ENCODE measurements at regions not wholly inside any gene's neighbourhood (a gene's known extent, or its start where the extent isn't known, plus 50 kb on each side); places are given as distances from the start of the nearest gene placed in this dataset.

GRCh38 chr16:51431517-51432241 is 280.6 kb upstream of the SALL1 start:
- Histone ChIP-seq H3K27ac (ENCODE audit: low read depth, low read length, poor library complexity, severe bottlenecking) (no peak overlapping the region), H3K79me2 (ENCODE audit: insufficient read depth, low read depth, low read length) (no peaks in the 10 kb centered on the region), H3K36me3 (ENCODE audit: insufficient read depth, low read length) (no peaks in the 10 kb centered on the region), H4K20me1 (ENCODE audit: insufficient read depth, low read length) (no peaks in the 10 kb centered on the region), H3K9me2 (ENCODE audit: insufficient read depth, low read length) (no peaks in the 10 kb centered on the region), H3K4me3 (ENCODE audit: low read depth, low read length, poor library complexity, severe bottlenecking) (no peak overlapping the region), H3K4me1 (ENCODE audit: insufficient read depth, low read length, poor library complexity, severe bottlenecking) (no peaks in the 10 kb centered on the region), H2AFZ (ENCODE audit: low read length) (no peak overlapping the region), H3K9me3 (ENCODE audit: low read length) (no peaks in the 10 kb centered on the region), H3K4me2 (ENCODE audit: low read length) (no peak overlapping the region)
- TF ChIP-seq EZH2phosphoT487 (IDR thresholded peaks at IDR 0.05; ENCODE audit: borderline replicate concordance, low read depth, low read length) (no peak), CTCF (conservative IDR thresholded peaks at IDR 0.05; ENCODE audit: low read length) (no peak)
- no peak for DNase-seq (ENCODE audit: low spot score)
- intact Hi-C loops (cut with micrococcal nuclease; ENCODE audit: unreplicated experiment): no loop called here
- CTCF ChIA-PET (ENCODE audit: unreplicated experiment): no interaction called here
- POLR2A ChIA-PET: interaction anchor here (0.6 kb wide), 1 partner anchor 142 kb away, joined by 6 read pairs; no protein-coding TSS in a partner anchor
- BruUV-seq (replicated peaks): no TSS peak

GRCh38 chr16:51430716-51431369 is 279.8 kb upstream of the SALL1 start:
- Histone ChIP-seq H3K36me3 (ENCODE audit: insufficient read depth, low read length) (no peaks in the 10 kb centered on the region), H3K4me2 (ENCODE audit: low read length) (no peak overlapping the region), H4K20me1 (ENCODE audit: insufficient read depth, low read length) (no peaks in the 10 kb centered on the region), H3K4me3 (ENCODE audit: low read depth, low read length, poor library complexity, severe bottlenecking) (no peak overlapping the region), H3K4me1 (ENCODE audit: insufficient read depth, low read length, poor library complexity, severe bottlenecking) (no peaks in the 10 kb centered on the region), H3K9me2 (ENCODE audit: insufficient read depth, low read length) (no peaks in the 10 kb centered on the region), H2AFZ (ENCODE audit: low read length) (no peak overlapping the region), H3K79me2 (ENCODE audit: insufficient read depth, low read depth, low read length) (no peaks in the 10 kb centered on the region), H3K27ac (ENCODE audit: low read depth, low read length, poor library complexity, severe bottlenecking) (no peak overlapping the region), H3K9me3 (ENCODE audit: low read length) (no peaks in the 10 kb centered on the region)
- POLR2A ChIA-PET: no interaction called here
- intact Hi-C loops (cut with micrococcal nuclease; ENCODE audit: unreplicated experiment): no loop called here
- TF ChIP-seq CTCF (conservative IDR thresholded peaks at IDR 0.05; ENCODE audit: low read length) (no peak), EZH2phosphoT487 (IDR thresholded peaks at IDR 0.05; ENCODE audit: borderline replicate concordance, low read depth, low read length) (no peak)
- DNase-seq (ENCODE audit: low spot score): no peak
- no TSS peak for BruUV-seq (replicated peaks)
- CTCF ChIA-PET (ENCODE audit: unreplicated experiment): no interaction called here

- ChIA-PET CTCF (ENCODE audit: unreplicated experiment) (no interaction called here), POLR2A (interaction anchor here (0.8 kb wide), 1 partner anchor 18 kb away, joined by 3 read pairs; no protein-coding TSS in a partner anchor)
- Histone ChIP-seq H3K9me3 (ENCODE audit: low read length) (no peaks in the 10 kb centered on the region), H3K36me3 (ENCODE audit: insufficient read depth, low read length) (no peaks in the 10 kb centered on the region), H3K79me2 (ENCODE audit: insufficient read depth, low read depth, low read length) (no peaks in the 10 kb centered on the region), H3K9me2 (ENCODE audit: insufficient read depth, low read length) (no peaks in the 10 kb centered on the region), H2AFZ (ENCODE audit: low read length) (no peak overlapping the region), H3K4me1 (ENCODE audit: insufficient read depth, low read length, poor library complexity, severe bottlenecking) (no peaks in the 10 kb centered on the region), H4K20me1 (ENCODE audit: insufficient read depth, low read length) (no peaks in the 10 kb centered on the region), H3K4me3 (ENCODE audit: low read depth, low read length, poor library complexity, severe bottlenecking) (no peak overlapping the region), H3K4me2 (ENCODE audit: low read length) (no peak overlapping the region), H3K27ac (ENCODE audit: low read depth, low read length, poor library complexity, severe bottlenecking) (no peak overlapping the region)
- DNase-seq (ENCODE audit: low spot score): no peak
- BruUV-seq (replicated peaks): no TSS peak
- TF ChIP-seq EZH2phosphoT487 (IDR thresholded peaks at IDR 0.05; ENCODE audit: borderline replicate concordance, low read depth, low read length) (no peak), CTCF (conservative IDR thresholded peaks at IDR 0.05; ENCODE audit: low read length) (no peak)
- intact Hi-C loops (cut with micrococcal nuclease; ENCODE audit: unreplicated experiment): no loop called here
Observed at GRCh38 chr16:51429041-51429440, 278.0 kb upstream of the SALL1 start.

Measured in OCI-LY7 (cell line).